Esophagus squamous epithelium (tissue), 4 donors: ENCODE measurements at regions not wholly inside any gene's neighbourhood (a gene's known extent, or its start where the extent isn't known, plus 50 kb on each side); places are given as distances from the start of the nearest gene placed in this dataset.

Experiments
- CTCF ChIP-seq, 6 experiments: fragments of 450-650 bp in 4 of 6; fragments of 200-600 bp in 2 of 6; sonication (generic) in 2 of 6; IDR thresholded peaks; one replicate each; pipeline ENCODE4 v1.5.1; 2016 to 2019; ENCODE audit warnings: antibody characterized with exemption in 6 of 6, mild to moderate bottlenecking in 4 of 6, moderate library complexity in 4 of 6
- POLR2A ChIP-seq, 4 donors: fragments of 450-650 bp; IDR thresholded peaks; one replicate each; pipeline ENCODE4 v1.6.1; 2017; ENCODE audit warnings: antibody characterized with exemption in 4 of 4, mild to moderate bottlenecking in 4 of 4, moderate library complexity in 3 of 4

- TF ChIP-seq CTCF (IDR thresholded peaks at IDR 0.05) (no peak), POLR2A (IDR thresholded peaks at IDR 0.05) (no peak)
These were observed 226.3 kb downstream of the AHR start for GRCh38 chr7:17524746-17525145.
